Liver (tissue), 8 donors: ENCODE measurements at regions not wholly inside any gene's neighbourhood (a gene's known extent, or its start where the extent isn't known, plus 50 kb on each side); places are given as distances from the start of the nearest gene placed in this dataset.

Experiments used
- DNase-seq: peaks from one replicate; pipeline ENCODE4 v3.0.0-alpha.2; 2017; ENCODE audit warnings: low spot score
- H3K27ac ChIP-seq, 2 donors: one replicate each; pipeline ENCODE4 v1.7.0; 2013; ENCODE audit warnings: inconsistent platforms in 2 of 2, low read length in 2 of 2, control low read depth in 1 of 2, low read depth in 1 of 2, mild to moderate bottlenecking in 1 of 2
- H3K27me3 ChIP-seq, 4 donors: one replicate each; pipeline versions ENCODE4 v1.6.1 to v1.7.0; 2013; ENCODE audit warnings: low read length in 3 of 4, inconsistent platforms in 1 of 4, mild to moderate bottlenecking in 1 of 4, moderate library complexity in 1 of 4; ENCODE audit not compliant: control insufficient read depth in 4 of 4, insufficient read depth in 4 of 4
- H3K36me3 ChIP-seq, 4 donors: one replicate each; pipeline versions ENCODE4 v1.6.1 to v1.7.0; 2013; ENCODE audit warnings: low read length in 3 of 4, mild to moderate bottlenecking in 3 of 4, low read depth in 1 of 4, moderate library complexity in 1 of 4; ENCODE audit not compliant: control insufficient read depth in 4 of 4, insufficient read depth in 3 of 4
- H3K4me1 ChIP-seq, 4 donors: one replicate each; pipeline versions ENCODE4 v1.6.1 to v1.7.0; 2013; ENCODE audit warnings: low read length in 3 of 4, mild to moderate bottlenecking in 3 of 4, moderate library complexity in 1 of 4; ENCODE audit not compliant: control insufficient read depth in 4 of 4, insufficient read depth in 4 of 4
- H3K4me3 ChIP-seq, 3 donors: one replicate each; pipeline versions ENCODE4 v1.6.1 to v1.7.0; 2013; ENCODE audit warnings: low read length in 3 of 3, control low read depth in 1 of 3, low read depth in 1 of 3, mild to moderate bottlenecking in 1 of 3
- H3K9ac ChIP-seq, 2 donors: one replicate each; pipeline ENCODE4 v1.7.0; 2013; ENCODE audit warnings: low read length in 2 of 2, mild to moderate bottlenecking in 2 of 2, moderate library complexity in 2 of 2, control low read depth in 1 of 2, low read depth in 1 of 2
- H3K9me3 ChIP-seq, 4 donors: one replicate each; pipeline versions ENCODE4 v1.6.1 to v1.7.0; 2013; ENCODE audit warnings: low read length in 3 of 4; ENCODE audit not compliant: control insufficient read depth in 4 of 4
- CTCF ChIP-seq: fragments of 150-350 bp; IDR thresholded peaks from 2 replicates; pipeline ENCODE4 v1.5.1; 2017; ENCODE audit warnings: improper control_type of control experiment, low read depth, low read length; ENCODE audit not compliant: missing input control
- FOXA1 ChIP-seq: IDR thresholded peaks from 2 replicates; pipeline ENCODE4 v1.6.1; 2016; ENCODE audit warnings: antibody characterized with exemption
- FOXA2 ChIP-seq: IDR thresholded peaks from 2 replicates; pipeline ENCODE4 v1.6.1; 2016; ENCODE audit warnings: antibody characterized with exemption
- HNF4A ChIP-seq, 2 donors: conservative IDR thresholded peaks; 2 replicates each; pipeline ENCODE4 v1.6.1; 2016; ENCODE audit warnings: antibody characterized with exemption in 2 of 2, mild to moderate bottlenecking in 2 of 2
- HNF4G ChIP-seq: IDR thresholded peaks from 2 replicates; pipeline ENCODE4 v1.6.1; 2016; ENCODE audit warnings: antibody characterized with exemption
- NR2F2 ChIP-seq: IDR thresholded peaks from 2 replicates; pipeline ENCODE4 v1.6.1; 2016; ENCODE audit warnings: antibody characterized with exemption
- RAD21 ChIP-seq, 2 donors: IDR thresholded peaks; 2 replicates each; pipeline ENCODE4 v1.6.1; 2016; ENCODE audit warnings: antibody characterized with exemption in 2 of 2, mild to moderate bottlenecking in 2 of 2
- REST ChIP-seq: IDR thresholded peaks from 2 replicates; pipeline ENCODE4 v1.6.1; 2016; ENCODE audit warnings: antibody characterized with exemption, mild to moderate bottlenecking
- SP1 ChIP-seq: IDR thresholded peaks from 2 replicates; pipeline ENCODE4 v1.6.1; 2018; ENCODE audit warnings: antibody characterized with exemption, mild to moderate bottlenecking
- TAF1 ChIP-seq: conservative IDR thresholded peaks from 2 replicates; pipeline ENCODE4 v1.6.1; 2016; ENCODE audit warnings: antibody characterized with exemption, mild to moderate bottlenecking
- YY1 ChIP-seq: IDR thresholded peaks from 2 replicates; pipeline ENCODE4 v1.6.1; 2016; ENCODE audit warnings: antibody characterized with exemption, mild to moderate bottlenecking
- ZBTB33 ChIP-seq: IDR thresholded peaks from 2 replicates; pipeline ENCODE4 v1.6.1; 2016; ENCODE audit warnings: antibody characterized with exemption
- WGBS: extraction: QIAGEN DNeasy Blood & Tissue Kit; methylation state at CpG from one replicate; pipeline ENCODE4 v1.1.7; 2013; 5-methylcytosine and 5-hydroxymethylcytosine counted together
- TF ChIP-seq, protein P1 (sequence below): IDR thresholded peaks from 2 replicates; pipeline ENCODE4 v1.6.1; 2016; ENCODE audit warnings: antibody characterized with exemption
- donor health status: healthy.
- donor health status: healthy.
- donor health status: healthy.
- donor health status: healthy.
- donor health status: healthy.

GRCh38 chr18:78891185-78891762 lies 88.3 kb upstream of the SALL3 start:
- H3K9me3 ChIP-seq = peaks cover 2 to 15% (median 5%) of the 10 kb centered on the region in 4 donors
- peaks cover 0 to 3% (median 0%) of the 10 kb centered on the region in 4 donors for H3K27me3 ChIP-seq
- H3K36me3 ChIP-seq = no peaks in the 10 kb centered on the region
- no peak overlapping the region for H3K9ac ChIP-seq
- DNase-seq = no peak
- 64% methylated on average over 4 of the region's 4 CpGs for WGBS
- H3K4me1 ChIP-seq = no peaks in the 10 kb centered on the region
- no peak overlapping the region for H3K27ac ChIP-seq
- H3K4me3 ChIP-seq = no peak overlapping the region
- TF ChIP-seq REST = no peak
- TF ChIP-seq SP1 = no peak
- no peak for TF ChIP-seq CTCF
- TF ChIP-seq FOXA2 = no peak
- no peak for TF ChIP-seq HNF4A (conservative IDR thresholded peaks at IDR 0.05)
- no peak for TF ChIP-seq FOXA1
- TF ChIP-seq YY1 = no peak
- no peak for TF ChIP-seq HNF4G
- no peak for TF ChIP-seq ZBTB33
- no peak for TF ChIP-seq TAF1
- TF ChIP-seq, protein P1, sequence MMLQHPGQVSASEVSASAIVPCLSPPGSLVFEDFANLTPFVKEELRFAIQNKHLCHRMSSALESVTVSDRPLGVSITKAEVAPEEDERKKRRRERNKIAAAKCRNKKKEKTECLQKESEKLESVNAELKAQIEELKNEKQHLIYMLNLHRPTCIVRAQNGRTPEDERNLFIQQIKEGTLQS = no peak
- TF ChIP-seq RAD21 (IDR thresholded peaks at IDR 0.05) = no peak

DNA sequence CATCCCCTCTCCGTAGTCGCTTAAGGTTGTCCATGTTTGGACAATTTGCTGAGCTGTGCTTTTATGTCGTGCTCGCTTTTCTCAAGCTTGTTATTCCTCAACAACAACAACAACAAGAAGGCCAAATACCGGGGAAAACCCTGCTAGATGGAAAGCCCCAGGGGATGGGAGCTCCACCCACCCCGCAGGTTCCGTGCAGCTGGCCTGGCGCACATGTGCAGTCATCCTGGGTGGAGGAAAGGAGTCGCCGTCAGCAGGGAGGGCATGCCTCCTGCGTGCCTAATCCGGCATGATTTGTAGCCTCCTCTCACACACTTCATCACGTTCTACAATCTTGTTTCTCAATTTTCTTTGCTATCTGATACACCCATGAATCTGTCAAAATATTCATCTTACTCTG lies 87.4 kb upstream of the SALL3 start:
- Histone ChIP-seq H3K27ac (no peak overlapping the region), H3K4me3 (no peak overlapping the region), H3K9ac (no peak overlapping the region), H3K27me3 (peaks cover 0 to 3% (median 0%) of the 10 kb centered on the region in 4 donors), H3K4me1 (no peaks in the 10 kb centered on the region), H3K36me3 (no peaks in the 10 kb centered on the region), H3K9me3 (peaks cover 3 to 15% (median 6%) of the 10 kb centered on the region in 4 donors)
- TF ChIP-seq YY1 = no peak
- TF ChIP-seq HNF4G = no peak
- TF ChIP-seq NR2F2 = no peak
- TF ChIP-seq, protein P1 = no peak
- no peak for DNase-seq
- 85% methylated on average over 13 of the region's 13 CpGs for WGBS
